H1 (cell line): ENCODE measurements at regions not wholly inside any gene's neighbourhood (a gene's known extent, or its start where the extent isn't known, plus 50 kb on each side); places are given as distances from the start of the nearest gene placed in this dataset.

ENCODE experiments used
- CTCF ChIA-PET: fragments of 300-600 bp; sonication (Branson Sonifier 250); formaldehyde crosslinking; loops from one replicate; lab custom pipeline; 2021; ENCODE audit not compliant: partially characterized antibody; lab: Charles Lee
- POLR2A ChIA-PET: fragments of 300-600 bp; sonication (Branson Sonifier 250); formaldehyde crosslinking; loops from one replicate; lab custom pipeline; 2021; ENCODE audit warnings: inconsistent platforms; ENCODE audit not compliant: partially characterized antibody; lab: Charles Lee
- DNase-seq, 2 experiments: peaks; one replicate each; pipeline versions ENCODE4 v3.0.0 to v3.0.0-alpha.2; 2010 to 2022; ENCODE audit warnings: low spot score in 2 of 2, low read depth in 1 of 2, mixed read lengths in 1 of 2
- FAIRE-seq: peaks from 2 replicates; lab custom pipeline; 2011; peaks lifted over from hg19 to GRCh38; lab: Jason Lieb, UNC
- H2AFZ ChIP-seq: 2 replicates; pipeline ENCODE4 v1.8.1; 2012; ENCODE audit warnings: low read length, inconsistent platforms
- H2AK5ac ChIP-seq: 2 replicates; pipeline ENCODE4 v1.6.1; 2013; ENCODE audit warnings: low read depth, low read length
- H2BK120ac ChIP-seq: replicated peaks from 2 replicates; pipeline ENCODE3; 2013; ENCODE audit warnings: low read depth, low read length, inconsistent platforms
- H2BK12ac ChIP-seq: 2 replicates; pipeline ENCODE4 v1.6.1; 2013; ENCODE audit warnings: low read depth, low read length
- H2BK15ac ChIP-seq: 2 replicates; pipeline ENCODE4 v1.6.1; 2013; ENCODE audit warnings: low read length
- H2BK20ac ChIP-seq: 2 replicates; pipeline ENCODE4 v1.6.1; 2013; ENCODE audit warnings: low read length
- H2BK5ac ChIP-seq: 2 replicates; pipeline ENCODE4 v1.6.1; 2013; ENCODE audit warnings: low read depth, low read length
- H3K14ac ChIP-seq: 2 replicates; pipeline ENCODE4 v1.6.1; 2013; ENCODE audit warnings: inconsistent platforms; ENCODE audit not compliant: insufficient read length
- H3K18ac ChIP-seq: 2 replicates; pipeline ENCODE4 v1.6.1; 2013; ENCODE audit warnings: low read length; ENCODE audit errors: extremely low read depth
- H3K23ac ChIP-seq: 2 replicates; pipeline ENCODE4 v1.6.1; 2013; ENCODE audit warnings: inconsistent platforms; ENCODE audit not compliant: insufficient read length
- H3K23me2 ChIP-seq: 2 replicates; pipeline ENCODE4 v1.6.1; 2013; ENCODE audit warnings: low read depth, low read length
- H3K27ac ChIP-seq: 2 replicates; pipeline ENCODE4 v1.6.1; 2011; ENCODE audit warnings: low read depth, low read length, inconsistent platforms
- H3K27me3 ChIP-seq, 4 experiments: replicated peaks in 1 of 4; 1 replicate in 1 of 4; 2 replicates in 3 of 4; pipeline versions ENCODE4 v1.6.1 to v1.8.1; 2011 to 2013; ENCODE audit warnings: low read length in 3 of 4, mild to moderate bottlenecking in 3 of 4, inconsistent platforms in 2 of 4, mixed read lengths in 2 of 4, moderate library complexity in 1 of 4; ENCODE audit not compliant: control insufficient read depth in 3 of 4, insufficient read depth in 3 of 4; ENCODE audit errors: extremely low read depth in 1 of 4
- H3K36me3 ChIP-seq, 4 experiments: 2 replicates each; pipeline versions ENCODE4 v1.6.1 to v1.8.1; 2011 to 2013; ENCODE audit warnings: mild to moderate bottlenecking in 4 of 4, low read length in 3 of 4, moderate library complexity in 2 of 4, control low read depth in 1 of 4, inconsistent platforms in 1 of 4; ENCODE audit not compliant: insufficient read depth in 4 of 4, control insufficient read depth in 2 of 4
- H3K4ac ChIP-seq: replicated peaks from 2 replicates; pipeline ENCODE3; 2013; ENCODE audit warnings: low read length, low read depth, mixed read lengths, inconsistent platforms; ENCODE audit not compliant: insufficient read length
- H3K4me1 ChIP-seq, 4 experiments: replicated peaks in 1 of 4; 1 replicate in 1 of 4; 2 replicates in 3 of 4; pipeline versions ENCODE4 v1.6.1 to v1.8.1; 2011 to 2013; ENCODE audit warnings: low read length in 3 of 4, inconsistent platforms in 2 of 4, mixed read lengths in 1 of 4; ENCODE audit not compliant: insufficient read depth in 4 of 4, control insufficient read depth in 3 of 4
- H3K4me2 ChIP-seq, 2 experiments: 2 replicates each; pipeline versions ENCODE4 v1.6.1 to v1.8.1; 2011 to 2013; ENCODE audit warnings: low read depth in 2 of 2, low read length in 2 of 2, control low read depth in 1 of 2, inconsistent platforms in 1 of 2, mild to moderate bottlenecking in 1 of 2; ENCODE audit not compliant: insufficient read depth in 1 of 2
- H3K4me3 ChIP-seq, 4 experiments: fragments of 200-600, 300-600 bp in 1 of 4; sonication (generic), shearing (Covaris generic), sonication (Bioruptor Twin) in 1 of 4; 2 replicates each; pipeline versions ENCODE4 v1.5.1 to v1.8.1; 2011 to 2016; ENCODE audit warnings: low read length in 4 of 4, low read depth in 3 of 4, control low read depth in 2 of 4, inconsistent platforms in 2 of 4, mild to moderate bottlenecking in 2 of 4, mixed read lengths in 1 of 4, moderate library complexity in 1 of 4; ENCODE audit not compliant: insufficient read depth in 2 of 4; ENCODE audit errors: extremely low read depth in 1 of 4
- H3K56ac ChIP-seq: replicated peaks from 2 replicates; pipeline ENCODE3; 2013; ENCODE audit warnings: low read depth, mild to moderate bottlenecking, mixed read lengths, low read length, inconsistent platforms; ENCODE audit not compliant: insufficient read length
- H3K79me1 ChIP-seq: 2 replicates; pipeline ENCODE4 v1.6.1; 2013; ENCODE audit warnings: low read depth, low read length, control low read depth
- H3K79me2 ChIP-seq, 2 experiments: 2 replicates each; pipeline versions ENCODE4 v1.6.1 to v1.8.1; 2012 to 2013; ENCODE audit warnings: low read length in 2 of 2, mild to moderate bottlenecking in 2 of 2, inconsistent platforms in 1 of 2; ENCODE audit not compliant: insufficient read depth in 2 of 2, control insufficient read depth in 1 of 2
- H3K9ac ChIP-seq, 4 experiments: replicated peaks in 1 of 4; 1 replicate in 1 of 4; 2 replicates in 3 of 4; pipeline versions ENCODE4 v1.6.1 to v1.8.1; 2011 to 2013; ENCODE audit warnings: low read depth in 3 of 4, low read length in 3 of 4, control low read depth in 2 of 4, mild to moderate bottlenecking in 2 of 4, moderate library complexity in 2 of 4, inconsistent platforms in 1 of 4; ENCODE audit errors: extremely low read depth in 1 of 4
- H3K9me3 ChIP-seq, 2 experiments: 2 replicates each; pipeline versions ENCODE4 v1.6.1 to v1.8.1; 2012 to 2013; ENCODE audit warnings: mild to moderate bottlenecking in 2 of 2, moderate library complexity in 2 of 2, control low read depth in 1 of 2, inconsistent platforms in 1 of 2, low read depth in 1 of 2, low read length in 1 of 2, mixed read lengths in 1 of 2; ENCODE audit not compliant: insufficient read depth in 2 of 2
- H4K20me1 ChIP-seq, 2 experiments: replicated peaks in 1 of 2; 2 replicates each; pipeline versions ENCODE3 to v1.8.1; 2011 to 2013; ENCODE audit warnings: inconsistent platforms in 2 of 2, low read length in 2 of 2, mild to moderate bottlenecking in 1 of 2; ENCODE audit not compliant: insufficient read depth in 2 of 2, control insufficient read depth in 1 of 2
- H4K5ac ChIP-seq: 2 replicates; pipeline ENCODE4 v1.6.1; 2013; ENCODE audit warnings: low read length, low read depth, mixed read lengths, inconsistent platforms; ENCODE audit not compliant: insufficient read length
- H4K8ac ChIP-seq: 2 replicates; pipeline ENCODE4 v1.8.0; 2013; ENCODE audit warnings: mild to moderate bottlenecking, moderate library complexity, low read length, inconsistent platforms; ENCODE audit not compliant: insufficient read depth; ENCODE audit errors: extremely low read depth
- H4K91ac ChIP-seq: replicated peaks from 2 replicates; pipeline ENCODE3; 2013; ENCODE audit warnings: low read length, mixed read lengths, inconsistent platforms; ENCODE audit not compliant: insufficient read length
- ASH2L ChIP-seq: fragments of 200-600, 300-600 bp; sonication (generic); IDR thresholded peaks from one replicate; pipeline ENCODE4 v1.7.1; 2017; ENCODE audit warnings: low read length
- CHD1 ChIP-seq: IDR thresholded peaks from 2 replicates; pipeline ENCODE4 v1.6.1; 2012; ENCODE audit warnings: low read depth, low read length, improper control_type of control experiment
- CREB1 ChIP-seq: IDR thresholded peaks from 2 replicates; pipeline ENCODE4 v1.6.1; 2012; ENCODE audit warnings: inconsistent platforms
- CTBP2 ChIP-seq: IDR thresholded peaks from 2 replicates; pipeline ENCODE4 v1.7.0; 2011; ENCODE audit warnings: borderline replicate concordance, mild to moderate bottlenecking, moderate library complexity, mixed read lengths, low read length; ENCODE audit not compliant: insufficient read depth, insufficient read length
- EGR1 ChIP-seq: IDR thresholded peaks from 2 replicates; pipeline ENCODE4 v1.6.1; 2011; ENCODE audit warnings: low read depth, low read length, borderline replicate concordance
- EP300 ChIP-seq, 2 experiments: IDR thresholded peaks; 1 replicate in 1 of 2; 2 replicates in 1 of 2; pipeline ENCODE4 v1.6.1; 2011 to 2012; ENCODE audit warnings: low read depth in 2 of 2, low read length in 2 of 2, mild to moderate bottlenecking in 2 of 2, borderline replicate concordance in 1 of 2, inconsistent platforms in 1 of 2, moderate library complexity in 1 of 2
- KDM5A ChIP-seq: fragments of 200-600 bp; IDR thresholded peaks from 2 replicates; pipeline ENCODE4 v1.7.1; 2012; ENCODE audit warnings: mild to moderate bottlenecking, low read length, inconsistent platforms, mixed read lengths
- MAFK ChIP-seq: IDR thresholded peaks from 2 replicates; pipeline ENCODE4 v1.6.1; 2012; ENCODE audit warnings: low read depth, mild to moderate bottlenecking, improper control_type of control experiment, low read length
- MAX ChIP-seq: IDR thresholded peaks from 2 replicates; pipeline ENCODE4 v1.6.1; 2012; ENCODE audit warnings: inconsistent platforms
- POLR2AphosphoS5 ChIP-seq: IDR thresholded peaks from 2 replicates; pipeline ENCODE4 v1.6.1; 2011; ENCODE audit warnings: low read depth, low read length
- RAD21 ChIP-seq, 2 experiments: IDR thresholded peaks in 1 of 2; conservative IDR thresholded peaks in 1 of 2; 2 replicates each; pipeline ENCODE4 v1.6.1; 2011; ENCODE audit warnings: low read depth in 2 of 2, low read length in 2 of 2, improper control_type of control experiment in 1 of 2, inconsistent platforms in 1 of 2, mild to moderate bottlenecking in 1 of 2, moderate library complexity in 1 of 2
- RFX5 ChIP-seq: IDR thresholded peaks from 2 replicates; pipeline ENCODE4 v1.6.1; 2011; ENCODE audit warnings: low read depth, low read length, improper control_type of control experiment, borderline replicate concordance
- SP4 ChIP-seq: IDR thresholded peaks from 2 replicates; pipeline ENCODE4 v1.6.1; 2012; ENCODE audit warnings: low read length, inconsistent platforms
- TEAD4 ChIP-seq: IDR thresholded peaks from 2 replicates; pipeline ENCODE4 v1.6.1; 2012; ENCODE audit warnings: low read depth, low read length, inconsistent platforms, mixed read lengths
- ZNF274 ChIP-seq: IDR thresholded peaks from 2 replicates; pipeline ENCODE4 v1.7.0; 2012; ENCODE audit warnings: low read length, borderline replicate concordance; ENCODE audit errors: extremely low read depth
- WGBS, 2 experiments: shearing (Covaris generic) in 1 of 2; methylation state at CpG; one replicate each; pipeline versions ENCODE4 v1.1.6 to v1.1.7; 2013 to 2015; ENCODE audit warnings: low lambda C conversion rate in 2 of 2, mixed read lengths in 2 of 2, inconsistent platforms in 1 of 2, low coverage in 1 of 2, missing lambda C conversion rate in 1 of 2; ENCODE audit not compliant: insufficient replicate concordance in 2 of 2, insufficient coverage in 1 of 2, insufficient read length in 1 of 2; ENCODE audit errors: extremely low coverage in 1 of 2, missing lambda C conversion rate in 1 of 2; 5-methylcytosine and 5-hydroxymethylcytosine counted together

- no peak overlapping the region for H2AK5ac ChIP-seq
- 94% methylated on average over 2 of the region's 2 CpGs; no CpG with 5 or more reads in 1 of the 2 experiments for WGBS, 2 experiments
- no peak for DNase-seq
- H3K27me3 ChIP-seq = no peaks in the 10 kb centered on the region
- H3K4me2 ChIP-seq = no peak overlapping the region
- H3K4ac ChIP-seq = no peak overlapping the region
- no peak overlapping the region for H3K27ac ChIP-seq
- H3K9me3 ChIP-seq = no peaks in the 10 kb centered on the region
- no peak overlapping the region for H3K14ac ChIP-seq
- no peak overlapping the region for H3K23ac ChIP-seq
- no peak overlapping the region for H3K56ac ChIP-seq
- no peak overlapping the region for H2BK5ac ChIP-seq
- no peaks in the 10 kb centered on the region for H3K79me1 ChIP-seq
- H3K4me1 ChIP-seq = no peaks in the 10 kb centered on the region
- H2BK12ac ChIP-seq = no peak overlapping the region
- H2AFZ ChIP-seq = no peak overlapping the region
- H4K8ac ChIP-seq = no peak overlapping the region
- ChIA-PET POLR2A (no interaction called here), CTCF (interaction anchor here (1.4 to 1.6 kb wide), 2 partner anchors 15 to 79 kb away, joined by 3 to 4 read pairs; no protein-coding TSS in a partner anchor)
- H2BK120ac ChIP-seq = no peak overlapping the region
- no peaks in the 10 kb centered on the region for H3K23me2 ChIP-seq
- FAIRE-seq = no peak
- H2BK20ac ChIP-seq = no peak overlapping the region
- no peak overlapping the region for H3K9ac ChIP-seq
- no peak overlapping the region for H3K4me3 ChIP-seq
- no peak overlapping the region for H2BK15ac ChIP-seq
- H3K18ac ChIP-seq = no peak overlapping the region
- H4K5ac ChIP-seq = no peak overlapping the region
- no peaks in the 10 kb centered on the region for H3K36me3 ChIP-seq
- no peaks in the 10 kb centered on the region for H3K79me2 ChIP-seq
- H4K20me1 ChIP-seq = no peaks in the 10 kb centered on the region
- H4K91ac ChIP-seq = no peak overlapping the region
- TF ChIP-seq MAFK (no peak), MAX (no peak), CHD1 (no peak), ZNF274 (no peak), EP300 (IDR thresholded peaks at IDR 0.05; ENCODE audit: borderline replicate concordance in 1 of 2, low read depth in 2 of 2, low read length in 2 of 2) (no peak), EGR1 (no peak), KDM5A (no peak), SP4 (no peak), RFX5 (no peak), CREB1 (no peak), CTBP2 (no peak), TEAD4 (no peak), RAD21 (IDR thresholded peaks at IDR 0.05 in 1 of 2, conservative IDR thresholded peaks at IDR 0.05 in 1 of 2; ENCODE audit: low read depth in 2 of 2, low read length in 2 of 2) (no peak), ASH2L (no peak), POLR2AphosphoS5 (no peak)
These were observed 443.7 kb upstream of the ONECUT1 start for GRCh38 chr15:53233801-53234200.
